Brain microvascular endothelial cell (primary cell): ENCODE measurements at regions not wholly inside any gene's neighbourhood (a gene's known extent, or its start where the extent isn't known, plus 50 kb on each side); places are given as distances from the start of the nearest gene placed in this dataset.
"Not testable (repeated sequence)": the region's sequence is repeated elsewhere in the genome, so short reads cannot be mapped to it uniquely, and the experiment has no call there.

Experiments
- DNase-seq: peaks from one replicate; pipeline ENCODE4 v3.0.0-alpha.2; 2020
- H3K27ac ChIP-seq: fragments of 250-450 bp; sonication (Bioruptor Pico); 2 replicates; pipeline ENCODE4 v1.5.1; 2020; ENCODE audit warnings: mild to moderate bottlenecking, moderate library complexity
- H3K27me3 ChIP-seq: fragments of 250-450 bp; sonication (Bioruptor Pico); replicated peaks from 2 replicates; pipeline ENCODE4 v1.5.1; 2020; ENCODE audit warnings: mild to moderate bottlenecking
- H3K36me3 ChIP-seq: fragments of 250-450 bp; sonication (Bioruptor Pico); replicated peaks from 2 replicates; pipeline ENCODE4 v1.5.1; 2020; ENCODE audit warnings: mild to moderate bottlenecking
- H3K4me3 ChIP-seq: 2 replicates; pipeline ENCODE4 v1.5.1; 2011; ENCODE audit warnings: low read depth, mild to moderate bottlenecking, control low read depth, low read length, moderate library complexity
- CTCF ChIP-seq: IDR thresholded peaks from 2 replicates; pipeline ENCODE4 v1.5.1; 2011; ENCODE audit warnings: low read depth, mild to moderate bottlenecking, moderate library complexity, low read length, control low read depth, inconsistent platforms; ENCODE audit errors: missing control alignments
- in situ Hi-C: cut with HindIII; loops from 2 replicates; pipeline ENCODE4 v1.10.0; 2017; ENCODE audit warnings: low sequenced_read_pairs, low pct_ligation_motif_present

GRCh38 chr4:27678027-27678426, 817.4 kb downstream of the STIM2 start:
- no peak for TF ChIP-seq CTCF
- in situ Hi-C loops: no loop called here

GRCh38 chr4:27684610-27685011, 824.0 kb downstream of the STIM2 start:
- Histone ChIP-seq H3K36me3 (no peaks in the 10 kb centered on the region), H3K27me3 (no peaks in the 10 kb centered on the region), H3K4me3 (no peak overlapping the region), H3K27ac (no peak overlapping the region)
- TF ChIP-seq CTCF: peak; percentile 92
- peak; percentile 53 for DNase-seq
- in situ Hi-C loops: no loop called here

More at GRCh38 chr4:27678027-27678426, 817.4 kb downstream of the STIM2 start:
- no peaks in the 10 kb centered on the region for H3K27me3 ChIP-seq
- no peak overlapping the region for H3K27ac ChIP-seq
- no peak overlapping the region for H3K4me3 ChIP-seq
- H3K36me3 ChIP-seq: no peaks in the 10 kb centered on the region
- DNase-seq: no peak

- no peak overlapping the region for H3K27ac ChIP-seq
- no peaks in the 10 kb centered on the region for H3K36me3 ChIP-seq
- in situ Hi-C loops: no loop called here
- DNase-seq: no peak
- TF ChIP-seq CTCF: no peak
- H3K27me3 ChIP-seq: no peaks in the 10 kb centered on the region
- no peak overlapping the region for H3K4me3 ChIP-seq
These were observed 824.5 kb downstream of the STIM2 start for GRCh38 chr4:27685091-27685490.

- in situ Hi-C loops: no loop called here
- no peaks in the 10 kb centered on the region for H3K27me3 ChIP-seq
- H3K36me3 ChIP-seq: no peaks in the 10 kb centered on the region
- no peak for TF ChIP-seq CTCF
- no peak overlapping the region for H3K27ac ChIP-seq
- no peak for DNase-seq
- H3K4me3 ChIP-seq: no peak overlapping the region
These were observed 825.3 kb downstream of the STIM2 start for GRCh38 chr4:27685947-27686346.

- in situ Hi-C loops: no loop called here
- Histone ChIP-seq H3K4me3 (no peak overlapping the region), H3K27me3 (no peaks in the 10 kb centered on the region), H3K27ac (no peak overlapping the region), H3K36me3 (no peaks in the 10 kb centered on the region)
- peak; percentile 79 for TF ChIP-seq CTCF
- peak; percentile 36 for DNase-seq
These were observed 831.5 kb downstream of the STIM2 start for GRCh38 chr4:27692158-27692557.

GRCh38 chr4:27692868-27693634, 832.4 kb downstream of the STIM2 start:
- no peaks in the 10 kb centered on the region for H3K36me3 ChIP-seq
- TF ChIP-seq CTCF: no peak
- in situ Hi-C loops: no loop called here
- H3K27me3 ChIP-seq: no peaks in the 10 kb centered on the region
- no peak overlapping the region for H3K4me3 ChIP-seq
- H3K27ac ChIP-seq: no peak overlapping the region
- DNase-seq: no peak

- H3K27ac ChIP-seq, DNase-seq, H3K36me3 ChIP-seq, in situ Hi-C loops, H3K27me3 ChIP-seq, H3K4me3 ChIP-seq: not testable (repeated sequence)
These were observed 835.6 kb downstream of the STIM2 start for GRCh38 chr4:27696257-27696656.
